NCI-H526 treated with DMSO at 0.1 percent for 48 hours (cell line): ENCODE measurements at regions not wholly inside any gene's neighbourhood (a gene's known extent, or its start where the extent isn't known, plus 50 kb on each side); places are given as distances from the start of the nearest gene placed in this dataset.

Source experiments
- DNase-seq: peaks from one replicate; lab custom pipeline; 2025; lab: John Stamatoyannopoulos, UW

- no peak for DNase-seq
Observed at GRCh38 chr10:98332623-98333269, 64.8 kb upstream of the LOXL4 start.

GRCh38 chr10:98331885-98332284 is 63.9 kb upstream of the LOXL4 start:
- DNase-seq: peak; percentile 7

- DNase-seq: no peak
Observed at GRCh38 chr10:98330987-98331386, 63.0 kb upstream of the LOXL4 start.

GRCh38 chr10:98328640-98329039 is 60.6 kb upstream of the LOXL4 start:
- no peak for DNase-seq

GRCh38 chr10:98328163-98328562 is 60.2 kb upstream of the LOXL4 start:
- no peak for DNase-seq

- DNase-seq: no peak
Observed at GRCh38 chr10:98326621-98327027, 58.6 kb upstream of the LOXL4 start.

GRCh38 chr10:98323221-98324164 is 55.5 kb upstream of the LOXL4 start:
- DNase-seq: no peak

GRCh38 chr10:98321186-98321780 is 53.3 kb upstream of the LOXL4 start:
- DNase-seq: no peak

- no peak for DNase-seq
Observed at GRCh38 chr10:98320486-98321185, 52.6 kb upstream of the LOXL4 start.

- no peak for DNase-seq
Observed at GRCh38 chr10:98318861-98319260, 50.9 kb upstream of the LOXL4 start.
